ENCODE measurements at regions not wholly inside any gene's neighbourhood (a gene's known extent, or its start where the extent isn't known, plus 50 kb on each side); places are given as distances from the start of the nearest gene placed in this dataset.

GRCh38 chr7:86923527-86923926 is 135.9 kb downstream of the ELAPOR2 start:
- H3K9me3 Mint-ChIP-seq, result no peaks in the 10 kb centered on the region

More at GRCh38 chr7:86923527-86923926, 135.9 kb downstream of the ELAPOR2 start:
- H4K8ac ChIP-seq (replicated peaks; ENCODE audit: insufficient read length, low read depth, low read length), result no peak overlapping the region
- H2BK15ac ChIP-seq (ENCODE audit: low read depth, low read length), result no peak overlapping the region
- no peak overlapping the region for H3K4me3 Mint-ChIP-seq
- no peaks in the 10 kb centered on the region for H3K4me1 ChIP-seq (ENCODE audit: insufficient read depth, low read length)
- H3K23ac ChIP-seq (ENCODE audit: insufficient read length, low read depth, low read length), result no peak overlapping the region
- H2BK5ac ChIP-seq (ENCODE audit: insufficient read length, low read length), result no peak overlapping the region
- no peak overlapping the region for H2BK20ac ChIP-seq (ENCODE audit: low read depth, low read length, poor library complexity, severe bottlenecking)
- H2BK120ac ChIP-seq (ENCODE audit: low read depth, low read length, poor library complexity, severe bottlenecking), result no peak overlapping the region
- H2AFZ ChIP-seq (ENCODE audit: low read length), result no peak overlapping the region
- H3K4me1 Mint-ChIP-seq, result peaks cover 2 to 3% of the 10 kb centered on the region in 2 experiments
- H3K36me3 Mint-ChIP-seq (ENCODE audit: insufficient read depth in 1 of 3, low read depth in 3 of 3), result peaks cover 4 to 13% (median 10%) of the 10 kb centered on the region in 3 experiments; a peak in 5 of 7 replicates
- H3K23me2 ChIP-seq (ENCODE audit: insufficient read length, low read depth, low read length, poor library complexity, severe bottlenecking), result no peaks in the 10 kb centered on the region
- H3K9ac ChIP-seq (ENCODE audit: extremely low read depth, insufficient read length, low read length), result no peak overlapping the region
- H3K4ac ChIP-seq (ENCODE audit: low read depth, low read length), result no peak overlapping the region
- H4K91ac ChIP-seq (ENCODE audit: insufficient read length, low read depth, low read length), result no peak overlapping the region
- H3K79me2 ChIP-seq (ENCODE audit: insufficient read depth, low read length), result no peaks in the 10 kb centered on the region
- H4K20me1 ChIP-seq (ENCODE audit: control insufficient read depth, insufficient read depth, insufficient read length), result peaks cover 5% of the 10 kb centered on the region
- no peak overlapping the region for H2AK5ac ChIP-seq (ENCODE audit: insufficient read length, low read length)
- no peaks in the 10 kb centered on the region for H3K27me3 ChIP-seq (ENCODE audit: insufficient read depth, low read length)
- H3K27ac ChIP-seq (ENCODE audit: insufficient read length, low read depth, low read length), result no peak overlapping the region
- no peak overlapping the region for H3K18ac ChIP-seq (ENCODE audit: insufficient read length, low read depth, low read length)
- H4K5ac ChIP-seq (ENCODE audit: insufficient read length, low read depth, low read length), result no peak overlapping the region
- H3K27me3 Mint-ChIP-seq (ENCODE audit: low read depth), result peaks cover 2% of the 10 kb centered on the region
- no peak overlapping the region for H3K4me2 ChIP-seq (ENCODE audit: insufficient read depth, insufficient read length, low read length)
- no peak for DNase-seq
- H2BK12ac ChIP-seq (ENCODE audit: insufficient read length, low read depth, low read length), result no peak overlapping the region
- no peaks in the 10 kb centered on the region for H3K9me3 ChIP-seq (ENCODE audit: control insufficient read depth, low read depth, low read length)
- H3K27ac Mint-ChIP-seq, result no peak overlapping the region
- no peak overlapping the region for H3K56ac ChIP-seq (ENCODE audit: insufficient read length, low read depth, low read length)
- no peaks in the 10 kb centered on the region for H3K79me1 ChIP-seq (ENCODE audit: insufficient read depth, low read depth, low read length, poor library complexity, severe bottlenecking)
- no peak overlapping the region for H3T11ph ChIP-seq (ENCODE audit: low read length)
- H3K14ac ChIP-seq (ENCODE audit: insufficient read depth, low read length), result no peak overlapping the region
- TF ChIP-seq CTCF (conservative IDR thresholded peaks at IDR 0.05), result no peak

Data from H9 (cell line).